A673 (cell line): ENCODE measurements at regions not wholly inside any gene's neighbourhood (a gene's known extent, or its start where the extent isn't known, plus 50 kb on each side); places are given as distances from the start of the nearest gene placed in this dataset.

ENCODE experiments used
- EZH2 ChIP-seq: fragments of 200-600 bp; sonication (generic); IDR thresholded peaks from 2 replicates; pipeline ENCODE4 v1.6.1; 2017; ENCODE audit warnings: borderline replicate concordance, low read depth, mild to moderate bottlenecking, mixed read lengths, antibody characterized with exemption, low read length; ENCODE audit not compliant: poor library complexity, severe bottlenecking
- TF ChIP-seq, protein P1 (sequence below): fragments of 300-800, 200-600 bp; sonication (generic); conservative IDR thresholded peaks from 2 replicates; pipeline ENCODE4 v1.5.1; 2017; ENCODE audit warnings: low read depth, mild to moderate bottlenecking, antibody characterized with exemption, low read length, moderate library complexity, mixed read lengths

DNA sequence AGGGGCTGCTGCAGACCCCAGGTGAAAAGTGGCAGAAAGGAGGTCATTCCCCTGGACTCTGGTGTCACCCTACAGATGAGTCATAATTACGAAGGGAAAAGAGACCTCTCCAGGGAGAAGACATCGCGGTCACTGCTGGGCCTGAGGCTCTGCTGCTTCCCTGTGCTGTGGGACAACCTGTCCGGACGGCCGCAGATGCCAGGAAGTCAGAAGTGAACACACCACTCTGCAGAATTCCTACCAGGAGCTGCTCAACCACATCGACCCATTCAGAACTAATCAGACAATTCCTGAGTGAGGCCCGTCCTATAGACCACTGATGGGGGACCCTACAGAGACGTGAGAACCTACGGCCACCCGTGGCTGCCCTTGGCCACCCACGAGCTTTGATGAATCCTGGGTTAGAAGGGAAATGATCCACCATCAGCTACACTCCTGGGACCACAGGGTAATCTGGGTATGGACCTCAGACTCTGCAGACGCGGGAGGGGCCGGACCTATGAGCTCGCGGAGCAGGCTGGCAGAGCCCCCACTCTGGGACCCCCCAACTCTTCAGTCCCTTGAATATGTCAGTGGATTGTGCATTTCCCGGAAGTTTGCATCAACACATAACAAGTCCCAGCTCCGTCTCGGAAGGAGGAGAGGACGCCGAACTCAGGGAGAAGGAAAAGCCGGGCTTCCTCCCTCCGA is 636.7 kb downstream of the BRD1 start:
- TF ChIP-seq, protein P1, sequence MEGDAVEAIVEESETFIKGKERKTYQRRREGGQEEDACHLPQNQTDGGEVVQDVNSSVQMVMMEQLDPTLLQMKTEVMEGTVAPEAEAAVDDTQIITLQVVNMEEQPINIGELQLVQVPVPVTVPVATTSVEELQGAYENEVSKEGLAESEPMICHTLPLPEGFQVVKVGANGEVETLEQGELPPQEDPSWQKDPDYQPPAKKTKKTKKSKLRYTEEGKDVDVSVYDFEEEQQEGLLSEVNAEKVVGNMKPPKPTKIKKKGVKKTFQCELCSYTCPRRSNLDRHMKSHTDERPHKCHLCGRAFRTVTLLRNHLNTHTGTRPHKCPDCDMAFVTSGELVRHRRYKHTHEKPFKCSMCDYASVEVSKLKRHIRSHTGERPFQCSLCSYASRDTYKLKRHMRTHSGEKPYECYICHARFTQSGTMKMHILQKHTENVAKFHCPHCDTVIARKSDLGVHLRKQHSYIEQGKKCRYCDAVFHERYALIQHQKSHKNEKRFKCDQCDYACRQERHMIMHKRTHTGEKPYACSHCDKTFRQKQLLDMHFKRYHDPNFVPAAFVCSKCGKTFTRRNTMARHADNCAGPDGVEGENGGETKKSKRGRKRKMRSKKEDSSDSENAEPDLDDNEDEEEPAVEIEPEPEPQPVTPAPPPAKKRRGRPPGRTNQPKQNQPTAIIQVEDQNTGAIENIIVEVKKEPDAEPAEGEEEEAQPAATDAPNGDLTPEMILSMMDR, result no peak
- no peak for TF ChIP-seq EZH2
